HS-5 (cell line): ENCODE measurements at regions not wholly inside any gene's neighbourhood (a gene's known extent, or its start where the extent isn't known, plus 50 kb on each side); places are given as distances from the start of the nearest gene placed in this dataset.
"Not testable (repeated sequence)": the region's sequence is repeated elsewhere in the genome, so short reads cannot be mapped to it uniquely, and the experiment has no call there.

Experiments
- DNase-seq: peaks from one replicate; pipeline ENCODE4 v3.0.0-alpha.2; 2012; ENCODE audit warnings: low read depth

GRCh38 chr1:19591482-19592091 lies 52.5 kb upstream of the NBL1 start:
- no peak for DNase-seq

GRCh38 chr1:19585507-19585906 lies 58.6 kb upstream of the NBL1 start:
- no peak for DNase-seq

DNA sequence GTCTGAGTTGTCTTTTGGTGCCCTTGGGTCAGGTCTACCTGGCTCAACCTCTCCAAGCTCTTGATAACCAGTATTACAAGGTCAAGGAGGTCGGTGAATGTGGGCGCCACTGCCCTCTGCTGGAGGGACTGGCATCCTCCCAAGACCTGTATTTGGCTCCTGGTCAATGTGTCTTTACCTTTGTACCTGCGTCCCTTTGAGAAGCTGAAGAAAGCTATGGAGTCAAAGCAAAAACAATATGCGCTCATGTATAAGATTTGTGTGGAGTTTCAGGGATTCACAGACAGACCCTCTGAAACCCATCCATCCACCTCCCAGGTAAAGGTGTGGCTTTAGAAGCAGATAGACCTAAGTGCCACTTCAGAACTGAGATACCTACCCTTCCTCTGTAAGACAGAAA lies 61.8 kb upstream of the NBL1 start:
- DNase-seq, result no peak

GRCh38 chr1:19581381-19581780 lies 62.7 kb upstream of the NBL1 start:
- DNase-seq, result no peak

DNA sequence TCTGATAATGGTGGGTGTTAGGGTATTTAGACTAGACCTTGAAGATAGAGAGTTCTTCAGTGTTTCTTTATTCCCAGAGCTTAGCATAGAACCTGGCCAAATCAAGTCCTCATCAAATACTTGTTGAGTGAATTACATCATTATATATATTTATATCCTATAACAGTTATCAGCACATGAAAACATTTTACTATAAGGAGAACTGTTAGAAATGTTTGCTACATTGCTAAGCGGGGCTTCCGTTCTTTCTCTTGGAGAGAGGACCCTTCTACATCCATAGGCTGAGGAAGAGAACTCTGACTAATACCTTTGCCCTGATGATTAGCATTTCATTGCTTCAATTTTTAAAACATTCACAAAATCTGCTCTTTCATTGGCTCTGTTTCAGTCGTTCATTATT lies 66.5 kb upstream of the NBL1 start:
- DNase-seq, result no peak

DNA sequence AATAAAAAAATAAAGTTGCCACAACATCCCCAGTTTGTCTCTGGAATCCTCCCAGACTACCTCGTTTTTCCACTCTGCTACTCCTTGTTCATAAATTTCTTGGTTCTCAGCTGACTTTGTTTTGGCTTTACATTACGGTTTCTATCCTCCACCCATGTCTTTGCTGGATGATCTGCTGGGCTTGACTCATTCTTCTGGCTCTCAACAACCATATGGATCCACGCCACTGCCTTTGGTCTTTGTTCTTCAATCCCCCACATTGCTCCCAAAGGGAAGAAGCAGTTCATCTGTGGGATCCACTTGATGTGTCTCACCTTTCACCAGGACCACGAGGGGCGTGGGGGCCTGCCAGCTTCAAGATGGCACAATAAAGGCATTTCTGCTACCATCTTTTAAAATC lies 67.1 kb upstream of the NBL1 start:
- no peak for DNase-seq

- no peak for DNase-seq
Observed at GRCh38 chr1:19569786-19570185, 74.3 kb upstream of the NBL1 start.

GRCh38 chr1:19567041-19567440 lies 77.1 kb upstream of the NBL1 start:
- no peak for DNase-seq

DNA sequence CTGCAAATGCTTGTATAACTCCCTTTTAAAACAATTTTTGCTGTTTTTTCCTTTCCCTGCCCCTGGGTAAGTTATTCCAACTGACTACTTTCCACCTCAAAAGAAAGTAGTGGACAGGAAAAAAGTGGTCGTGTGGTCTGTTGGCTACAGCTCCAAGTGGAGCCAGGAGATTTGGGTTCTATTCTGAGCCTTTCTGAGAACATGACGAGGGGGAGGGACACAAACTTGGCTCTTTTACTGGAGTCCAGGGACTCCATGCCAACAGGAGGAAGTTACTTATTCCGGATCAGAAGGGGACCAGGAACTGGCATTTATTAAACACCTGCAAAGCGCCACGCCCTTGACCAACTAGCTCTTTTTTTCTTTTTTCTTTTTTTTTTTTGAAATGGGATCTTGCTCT lies 79.0 kb upstream of the CAPZB start:
- DNase-seq, result no peak

- no peak for DNase-seq
Observed at GRCh38 chr1:19563324-19564097, 78.2 kb upstream of the CAPZB start.

DNA sequence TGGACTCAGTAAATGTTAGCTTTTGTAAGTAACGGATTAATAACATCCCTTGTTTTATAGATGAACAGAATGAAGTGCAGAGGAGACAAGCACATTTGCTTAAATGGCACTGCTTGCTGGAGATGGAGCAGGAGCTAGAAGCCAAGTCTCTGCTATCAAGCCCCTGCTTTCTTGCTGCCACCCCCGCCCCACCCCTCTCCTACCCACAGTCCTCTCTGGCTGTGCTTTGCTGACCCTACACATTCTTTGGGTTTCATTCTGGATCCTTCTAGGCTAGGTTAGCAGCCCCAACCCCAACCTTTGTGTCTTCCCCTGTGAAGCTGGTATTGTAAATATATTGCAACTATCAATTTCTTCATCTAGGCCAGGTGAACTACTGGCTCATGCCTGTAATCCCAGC lies 77.5 kb upstream of the CAPZB start:
- no peak for DNase-seq

- no peak for DNase-seq
Observed at GRCh38 chr1:19560480-19560879, 75.1 kb upstream of the CAPZB start.

DNA sequence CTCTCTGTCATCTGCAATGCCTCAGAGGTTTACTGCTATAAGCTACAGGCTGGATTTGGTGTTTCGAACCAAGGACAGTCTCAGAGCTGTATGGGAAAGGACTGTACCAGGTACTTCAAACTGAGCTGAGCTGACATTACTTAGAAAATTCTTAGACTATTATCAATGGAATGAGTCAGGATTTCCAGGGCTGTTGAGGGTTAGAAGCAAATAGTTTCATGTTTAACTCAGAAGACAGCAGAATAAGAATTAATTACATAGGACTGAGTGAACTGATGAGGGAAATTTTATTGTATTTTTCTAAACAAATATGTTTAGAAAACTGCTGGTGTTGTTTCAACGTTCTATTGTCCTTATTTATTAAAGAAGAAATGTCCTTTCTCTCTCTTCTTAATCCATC lies 74.3 kb upstream of the CAPZB start:
- peak; percentile 53 for DNase-seq

GRCh38 chr1:19557609-19558051 lies 72.3 kb upstream of the CAPZB start:
- no peak for DNase-seq

- no peak for DNase-seq
Observed at GRCh38 chr1:19554090-19554489, 68.8 kb upstream of the CAPZB start.

DNA sequence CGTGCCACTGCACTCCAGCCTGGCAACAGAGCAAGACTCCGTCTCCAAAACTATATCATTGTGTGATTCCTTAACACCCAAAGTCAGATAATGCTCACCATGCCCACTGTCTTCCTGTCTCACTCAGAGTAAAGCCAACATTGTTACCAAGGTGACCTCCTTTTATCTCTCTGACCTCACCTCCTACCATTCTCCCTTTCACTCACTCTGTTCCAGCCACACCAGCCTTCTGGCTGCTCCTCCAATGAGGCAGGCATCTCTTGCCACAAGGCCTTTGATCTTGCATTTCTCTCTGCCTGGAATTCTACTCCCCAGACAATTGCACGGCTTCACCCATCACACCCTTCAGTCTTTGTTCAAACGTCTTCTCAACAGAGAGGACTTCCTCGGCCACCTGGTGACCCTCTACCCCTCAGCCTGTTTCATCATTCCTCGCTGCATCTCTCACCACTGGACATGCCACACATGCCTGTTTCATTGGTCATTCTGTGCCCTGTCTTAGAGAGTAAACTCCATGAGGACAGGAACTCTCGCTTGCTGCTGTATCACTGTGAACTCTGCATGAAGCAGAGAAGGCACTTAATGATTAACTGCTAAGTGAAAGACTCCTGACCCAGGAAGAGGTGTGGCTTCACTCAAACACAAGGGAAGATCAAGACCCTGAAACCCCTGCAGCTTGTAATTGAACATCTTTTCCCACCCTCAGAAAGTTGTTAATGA lies 67.1 kb upstream of the CAPZB start:
- no peak for DNase-seq

GRCh38 chr1:19551837-19552236 lies 66.5 kb upstream of the CAPZB start:
- not testable (repeated sequence) for DNase-seq

- DNase-seq, result not testable (repeated sequence)
Observed at GRCh38 chr1:19550437-19550836, 65.1 kb upstream of the CAPZB start.

GRCh38 chr1:19547814-19548213 lies 62.5 kb upstream of the CAPZB start:
- DNase-seq, result no peak

GRCh38 chr1:19536519-19536918 lies 51.2 kb upstream of the CAPZB start:
- DNase-seq, result no peak

DNA sequence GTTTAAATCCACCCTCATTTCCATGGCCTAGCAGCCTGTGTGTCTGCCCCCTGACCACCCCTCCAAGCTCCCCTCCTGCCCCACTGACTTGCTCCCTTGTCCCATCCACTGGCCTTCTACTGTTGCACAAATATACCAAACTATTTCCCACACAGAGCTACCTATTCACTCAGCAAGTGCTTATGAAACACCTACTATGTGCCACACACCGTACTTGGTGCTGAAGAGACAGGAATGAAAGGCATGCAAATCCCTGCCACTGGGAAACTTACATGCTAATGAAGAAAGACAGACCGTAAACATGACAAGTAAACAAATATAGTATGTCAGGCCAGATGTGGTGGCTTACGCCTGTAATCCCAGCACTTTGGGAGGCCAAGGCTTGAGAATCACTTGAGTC lies 49.9 kb upstream of the CAPZB start:
- DNase-seq, result no peak
